Left ventricle myocardium superior (tissue), 1 donor: ENCODE measurements at regions not wholly inside any gene's neighbourhood (a gene's known extent, or its start where the extent isn't known, plus 50 kb on each side); places are given as distances from the start of the nearest gene placed in this dataset.

Source experiments
- ATAC-seq: fragments of 200-7000 bp; cut with Tn5 transposase; one replicate; pipeline ENCODE4 v1.9.1; 2020; ENCODE audit warnings: mild to moderate bottlenecking, moderate library complexity
- DNase-seq: peaks from one replicate; pipeline ENCODE4 v3.0.0-alpha.2; 2020
- intact Hi-C: fragments of 100-400 bp; cut with micrococcal nuclease; formaldehyde crosslinking; loops from one replicate; pipeline ENCODE4 v1.11.0; 2022
- donor health status: DM: no; HTN: yes; CAD: no; lungs with severe emphysema.

DNA sequence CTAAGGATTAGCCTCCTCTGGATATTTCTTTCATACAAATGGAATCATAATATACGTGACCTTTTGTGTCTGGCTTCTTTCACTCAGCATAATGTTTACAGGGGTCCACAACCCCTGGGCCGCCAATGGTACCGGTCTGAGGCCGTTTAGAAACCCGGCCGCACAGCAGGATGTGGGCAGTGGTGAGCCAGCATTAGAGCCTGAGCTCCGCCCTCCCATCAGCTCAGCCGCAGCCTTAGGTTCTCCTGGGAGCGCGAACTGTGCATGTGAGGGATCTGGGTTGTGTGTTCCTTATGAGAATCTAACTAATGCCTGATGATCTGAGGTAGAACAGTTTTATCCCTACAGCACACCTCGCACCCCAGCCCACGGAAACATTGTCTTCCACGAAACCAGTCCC lies 229.7 kb downstream of the ICE1 start:
- ATAC-seq (no peak), DNase-seq (no peak)
- intact Hi-C loops = no loop called here

DNA sequence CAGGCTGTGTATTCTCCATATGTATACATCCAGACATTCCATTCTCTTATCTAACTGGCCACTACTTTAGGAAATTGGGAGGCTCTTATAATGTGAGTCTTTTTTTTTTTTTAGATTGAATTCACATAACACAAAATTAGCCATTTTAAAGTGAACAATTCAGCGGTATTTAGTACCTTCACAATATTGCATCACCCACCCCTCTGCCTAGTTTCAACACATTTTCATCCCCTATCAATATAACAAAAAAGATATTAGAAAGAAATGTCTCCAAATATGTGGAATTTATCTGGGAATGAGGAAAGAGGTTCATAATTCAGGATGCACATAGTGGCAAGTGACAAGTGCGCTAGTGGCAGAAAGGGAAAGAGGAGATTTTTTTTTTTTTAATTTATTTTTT lies 228.5 kb downstream of the ICE1 start:
- DNase-seq = no peak
- intact Hi-C loops = no loop called here
- no peak for ATAC-seq

DNA sequence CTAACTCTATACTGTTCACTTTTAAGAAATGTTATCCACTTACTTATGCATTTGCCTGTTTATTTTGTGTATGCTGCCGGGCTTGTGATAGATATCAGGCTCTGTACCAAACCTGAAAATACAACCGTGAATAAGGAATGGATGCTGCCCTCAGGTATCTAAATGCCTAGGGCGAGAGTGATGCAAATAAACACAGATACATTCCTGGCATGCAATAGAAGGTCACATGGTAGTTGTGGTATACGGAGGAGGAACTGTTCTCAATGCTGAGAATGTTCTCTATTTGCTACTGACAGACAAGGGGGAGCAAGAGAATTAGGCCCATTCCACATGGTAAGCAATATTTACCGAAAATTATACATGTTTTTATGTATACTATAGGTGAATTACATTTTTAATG lies 227.8 kb downstream of the ICE1 start:
- ATAC-seq (peak; percentile 48), DNase-seq (no peak)
- intact Hi-C loops = no loop called here

DNA sequence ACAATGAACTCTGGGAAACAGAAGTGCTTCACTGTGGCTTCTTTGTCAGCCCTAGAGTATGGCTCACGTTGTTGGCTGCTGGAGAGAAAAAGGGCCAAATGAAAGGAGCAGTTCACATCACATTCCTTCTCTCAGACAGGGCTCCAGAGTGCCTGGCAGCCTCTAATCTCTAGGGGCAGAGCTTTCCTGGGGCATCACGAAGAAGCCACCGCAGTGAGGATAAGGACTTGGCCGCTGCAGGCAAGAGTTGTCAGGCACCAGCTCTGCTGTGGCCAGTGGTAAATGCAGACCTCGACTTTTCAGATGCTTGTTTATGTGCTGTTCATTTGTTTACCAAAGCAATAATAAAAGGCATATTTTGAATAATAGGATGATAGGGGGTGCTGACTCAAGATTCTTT lies 227.2 kb downstream of the ICE1 start:
- ATAC-seq = peak; percentile 84
- intact Hi-C loops = no loop called here
- no peak for DNase-seq

DNA sequence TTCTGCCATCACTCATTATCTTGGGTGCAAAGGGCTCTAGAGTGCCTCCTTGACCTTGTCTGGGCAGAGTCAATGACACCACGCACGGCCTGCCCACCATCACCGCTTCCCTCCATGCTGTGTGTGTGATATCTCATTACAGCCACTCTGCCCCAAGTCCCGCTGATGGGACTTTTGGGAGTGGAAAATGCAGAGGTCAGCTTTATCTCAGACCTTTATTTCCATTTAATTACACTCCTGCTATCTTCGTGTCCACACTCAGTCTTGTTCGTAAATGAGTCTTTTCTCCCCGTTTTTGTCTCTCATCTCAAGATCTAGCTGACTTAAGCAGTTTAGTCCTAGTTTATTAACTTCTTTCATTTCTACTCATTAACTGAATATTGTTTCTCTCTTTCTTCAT lies 226.2 kb downstream of the ICE1 start:
- DNase-seq (no peak), ATAC-seq (no peak)
- intact Hi-C loops = no loop called here

DNA sequence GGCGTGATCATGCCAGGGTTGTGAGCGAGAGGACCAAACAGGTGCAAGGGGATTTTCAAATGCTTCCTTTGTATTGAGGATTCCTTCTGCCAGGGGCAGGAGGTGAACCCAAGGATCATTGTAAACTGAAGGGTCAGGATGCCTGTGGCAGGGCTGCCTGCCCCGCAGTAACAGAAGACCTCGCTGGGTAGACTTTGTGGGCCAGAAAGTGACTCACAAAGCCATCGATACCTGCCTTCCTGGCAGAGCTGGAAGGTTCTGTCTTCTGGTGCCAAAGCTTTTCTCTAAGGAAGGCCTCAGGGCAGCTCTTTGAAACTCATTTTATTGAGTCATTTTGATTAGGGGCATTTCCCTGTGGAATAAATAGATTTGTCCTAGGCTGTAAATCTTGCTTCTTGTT lies 223.4 kb downstream of the ICE1 start:
- DNase-seq (no peak), ATAC-seq (no peak)
- intact Hi-C loops = no loop called here

DNA sequence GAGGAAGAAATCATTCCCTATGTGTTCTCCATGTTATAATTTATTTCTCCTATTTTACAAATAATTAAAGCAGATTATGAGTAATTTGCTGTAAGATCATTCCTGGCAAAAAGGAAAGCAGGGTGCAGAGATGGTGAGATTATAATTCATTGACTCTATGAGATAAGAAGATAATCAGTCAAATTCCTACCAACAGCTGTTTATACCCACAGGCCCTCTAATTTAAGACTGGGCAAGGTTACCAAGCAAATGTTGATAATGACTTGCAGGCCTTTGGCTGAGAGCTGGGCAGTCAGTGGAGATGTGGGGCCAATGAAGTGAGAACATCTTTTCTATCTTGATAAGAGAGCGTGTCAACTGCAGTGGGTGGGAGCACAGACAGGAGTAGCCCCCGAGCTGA lies 222.7 kb downstream of the ICE1 start:
- DNase-seq (no peak), ATAC-seq (no peak)
- intact Hi-C loops = no loop called here

DNA sequence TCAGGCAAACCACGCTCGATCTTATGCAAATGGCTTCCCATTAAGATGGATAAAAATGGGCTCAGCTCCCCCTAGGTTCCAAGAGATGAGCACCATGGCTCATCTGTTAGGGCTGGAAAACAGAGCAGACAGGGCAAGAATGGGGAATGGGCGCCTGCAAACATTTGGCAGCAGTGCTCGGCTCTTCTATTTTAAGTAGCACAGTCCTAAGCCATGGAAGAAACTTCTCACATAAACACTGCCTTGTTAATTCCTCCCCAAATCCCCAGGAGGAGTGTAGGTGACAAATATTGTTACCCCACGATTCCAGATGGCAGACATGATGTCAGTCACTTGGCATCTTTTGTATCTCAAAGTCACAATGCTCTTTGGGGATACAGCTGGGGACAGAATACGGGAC lies 221.8 kb downstream of the ICE1 start:
- ATAC-seq = peak; percentile 69
- no peak for DNase-seq
- intact Hi-C loops = no loop called here

DNA sequence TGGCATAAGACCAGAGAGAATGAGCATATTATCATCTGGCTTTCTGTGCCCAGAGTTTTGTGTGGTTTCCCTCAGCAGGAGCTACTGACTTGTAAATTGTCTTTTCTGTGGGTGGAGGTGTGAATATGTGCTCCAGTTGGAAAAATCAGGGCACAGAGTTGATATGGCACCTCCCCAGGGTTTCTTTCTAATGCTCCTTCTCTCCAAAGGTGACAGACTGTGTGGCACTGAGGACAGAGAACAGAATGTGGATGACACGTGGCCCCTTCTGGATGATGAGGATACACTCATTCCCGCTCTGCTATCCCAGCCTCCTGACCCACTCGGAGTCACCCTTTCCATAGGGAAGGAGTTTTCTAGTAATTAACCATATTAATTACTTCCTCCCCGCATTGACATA lies 221.0 kb downstream of the ICE1 start:
- intact Hi-C loops = no loop called here
- ATAC-seq = peak; percentile 62

DNA sequence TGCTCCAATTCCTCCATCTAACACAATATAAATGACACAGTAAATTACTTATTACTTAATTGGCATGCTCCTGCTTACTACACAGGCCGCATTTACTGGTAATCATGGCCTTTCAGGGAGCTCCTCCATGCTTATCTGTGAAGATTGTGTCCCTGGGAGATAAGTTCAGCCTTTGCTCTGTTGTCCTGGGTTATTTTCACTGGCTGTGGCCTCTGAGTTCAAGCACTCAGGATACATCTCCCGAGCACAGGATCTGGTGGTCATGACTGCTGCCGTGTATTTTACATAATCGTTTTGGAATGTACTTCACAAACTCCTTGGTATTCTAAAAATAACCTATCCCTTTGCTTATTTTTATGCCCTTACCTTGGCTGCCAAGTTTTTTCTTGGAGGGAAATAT lies 215.7 kb downstream of the ICE1 start:
- ATAC-seq (peak; percentile 96), DNase-seq (no peak)
- intact Hi-C loops = no loop called here

More for the DNA sequence above, 221.0 kb downstream of the ICE1 start:
- no peak for DNase-seq

DNA sequence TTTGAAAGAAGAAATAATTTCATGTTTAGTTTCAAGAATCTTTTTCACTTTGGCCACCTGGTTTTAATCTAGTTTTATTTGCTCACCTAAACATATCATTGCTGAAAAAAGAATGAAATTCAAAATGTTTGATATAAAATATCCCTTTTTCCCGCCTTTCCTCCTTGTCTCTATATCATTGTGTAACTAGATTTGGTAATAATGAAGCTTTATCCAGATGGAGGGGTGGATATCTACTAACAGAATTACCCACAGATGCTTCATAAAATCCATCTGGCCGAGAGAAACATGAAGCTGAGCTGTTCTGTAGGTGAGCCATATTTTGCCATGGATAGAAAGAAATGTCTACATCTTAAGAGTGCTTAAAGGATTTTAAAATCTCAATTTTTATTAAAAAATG lies 214.7 kb downstream of the ICE1 start:
- no peak for DNase-seq
- intact Hi-C loops = no loop called here
- ATAC-seq = no peak

DNA sequence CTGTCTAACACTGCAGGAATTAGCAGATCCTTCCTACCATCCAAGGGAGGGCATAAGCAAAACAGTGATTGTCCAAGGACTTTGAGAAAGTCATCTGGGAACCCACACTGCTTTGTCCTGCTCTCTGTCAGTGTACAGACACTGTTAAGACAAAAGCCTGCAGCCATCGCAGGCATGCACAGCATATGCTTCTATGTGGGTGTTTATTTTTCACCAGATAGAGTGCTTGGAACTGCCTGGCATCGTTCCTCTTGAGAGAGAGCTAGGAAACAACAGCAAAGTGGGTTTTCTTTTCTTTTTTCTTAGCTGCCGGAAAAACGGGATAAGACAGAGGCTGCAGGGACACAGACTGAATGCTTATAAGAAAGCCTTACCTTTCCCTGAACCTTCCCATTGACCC lies 212.3 kb downstream of the ICE1 start:
- intact Hi-C loops = no loop called here
- ATAC-seq (no peak), DNase-seq (no peak)

DNA sequence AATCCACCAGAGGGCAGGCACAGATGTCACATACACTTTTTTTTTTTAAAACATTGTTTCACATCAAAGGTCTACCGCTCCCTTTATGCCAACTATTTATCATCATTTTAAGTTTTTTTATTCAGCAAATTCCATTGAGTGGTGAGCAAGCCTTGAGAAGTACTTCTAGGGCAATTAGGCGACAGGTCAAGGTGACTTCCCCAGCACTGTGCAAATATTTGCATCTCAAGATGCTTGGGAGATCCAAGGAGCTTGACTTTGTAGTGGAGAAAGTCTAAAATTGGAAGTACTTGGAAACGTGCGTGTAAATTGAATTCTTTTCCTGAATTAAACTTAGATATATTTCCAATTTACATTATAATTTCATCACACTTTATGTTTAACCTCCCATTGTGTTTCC lies 211.1 kb downstream of the ICE1 start:
- ATAC-seq = no peak
- intact Hi-C loops = no loop called here

DNA sequence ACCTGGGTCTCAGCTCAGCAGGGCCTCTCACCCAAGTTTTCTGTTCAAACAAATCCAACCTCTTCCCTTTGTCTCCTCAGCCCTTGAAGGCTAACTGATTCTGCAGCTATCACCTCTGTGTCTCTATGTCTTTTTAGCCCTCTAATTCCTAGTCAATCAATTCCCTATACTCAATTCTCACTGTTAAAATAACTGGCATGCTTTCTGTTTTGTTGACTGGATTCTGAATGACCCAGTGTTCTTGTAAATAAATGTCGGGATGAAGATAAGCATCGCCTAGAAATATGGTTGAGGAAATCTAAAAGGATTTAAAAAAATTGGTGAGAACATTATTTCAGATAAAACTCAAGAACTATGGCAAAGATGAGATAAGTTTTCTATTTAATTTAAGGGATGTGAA lies 210.2 kb downstream of the ICE1 start:
- ATAC-seq = no peak
- intact Hi-C loops = no loop called here
- DNase-seq = no peak

More for the DNA sequence above, 211.1 kb downstream of the ICE1 start:
- DNase-seq = no peak

DNA sequence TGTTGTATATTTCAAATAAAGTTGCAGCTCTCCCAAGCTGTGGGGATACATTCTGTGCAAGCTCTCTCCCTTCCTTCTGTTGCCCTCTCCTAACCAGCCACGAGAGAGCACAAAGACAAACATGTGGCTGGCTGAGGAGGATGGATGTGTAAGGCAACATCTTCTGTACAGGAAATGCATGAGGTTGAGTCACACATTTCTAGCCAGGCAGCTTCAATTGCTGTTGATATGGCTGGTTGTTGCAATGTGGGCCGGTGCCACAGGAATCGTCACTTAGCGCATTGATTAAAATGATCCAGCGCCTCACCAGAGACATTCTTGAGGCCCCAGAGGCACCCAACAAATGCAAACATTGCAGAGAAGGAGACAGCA lies 207.1 kb downstream of the ICE1 start:
- intact Hi-C loops = no loop called here
- ATAC-seq = no peak
- DNase-seq = no peak

DNA sequence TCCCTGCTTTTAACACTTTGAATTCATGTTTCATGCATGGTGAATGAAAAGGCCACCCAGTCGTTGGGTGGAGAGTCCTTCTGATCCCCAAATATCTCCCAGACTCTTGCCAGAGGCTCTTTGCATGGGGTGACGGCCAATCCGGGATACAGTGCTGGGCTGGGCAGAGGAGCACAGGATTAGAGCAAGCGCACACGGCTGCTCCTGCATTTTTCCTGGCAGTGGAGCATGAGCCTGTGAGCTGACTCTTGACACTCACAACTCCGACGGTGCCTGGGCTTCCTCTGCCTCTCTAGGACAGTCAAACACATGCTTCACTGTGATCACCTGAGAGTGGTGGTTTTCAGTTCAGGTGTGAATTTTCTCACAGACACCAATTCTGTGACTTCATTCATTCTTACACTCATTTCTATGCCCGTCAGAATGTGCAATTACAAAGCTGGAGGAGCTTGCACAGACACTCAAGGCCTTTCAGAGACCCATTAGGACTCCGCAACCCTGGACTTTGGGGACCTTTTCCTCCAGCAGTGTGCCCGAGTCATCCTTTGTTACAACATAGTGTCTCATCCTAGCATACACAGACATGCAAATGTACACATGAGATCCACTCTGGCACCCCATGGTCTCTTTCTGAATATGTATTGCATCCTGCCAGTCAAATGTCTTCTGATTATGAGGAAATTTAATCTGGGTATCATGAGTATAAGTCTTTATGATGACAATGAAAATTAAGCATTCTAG lies 206.6 kb downstream of the ICE1 start:
- DNase-seq (no peak), ATAC-seq (peak; percentile 51)
- intact Hi-C loops = no loop called here

DNA sequence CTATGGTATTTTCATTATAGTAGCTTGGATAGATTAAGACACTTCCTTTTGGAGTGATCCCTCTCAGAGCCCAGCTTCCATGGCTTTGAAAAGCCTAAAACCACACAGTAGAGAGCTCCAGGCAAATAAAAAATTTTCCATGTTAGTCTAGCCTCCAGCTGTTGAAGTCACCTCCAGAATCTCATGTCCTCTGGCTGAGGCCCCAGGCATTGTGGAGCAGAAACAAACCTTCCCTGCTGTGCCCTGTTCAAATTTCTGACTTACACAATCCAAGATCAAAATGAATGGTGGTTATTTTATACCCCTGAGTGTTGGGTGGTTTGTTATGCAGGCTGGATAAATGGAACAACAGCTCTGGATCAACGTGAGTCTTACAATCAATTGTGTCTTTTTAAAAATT lies 203.9 kb downstream of the ICE1 start:
- ATAC-seq (peak; percentile 74), DNase-seq (no peak)
- intact Hi-C loops = no loop called here

DNA sequence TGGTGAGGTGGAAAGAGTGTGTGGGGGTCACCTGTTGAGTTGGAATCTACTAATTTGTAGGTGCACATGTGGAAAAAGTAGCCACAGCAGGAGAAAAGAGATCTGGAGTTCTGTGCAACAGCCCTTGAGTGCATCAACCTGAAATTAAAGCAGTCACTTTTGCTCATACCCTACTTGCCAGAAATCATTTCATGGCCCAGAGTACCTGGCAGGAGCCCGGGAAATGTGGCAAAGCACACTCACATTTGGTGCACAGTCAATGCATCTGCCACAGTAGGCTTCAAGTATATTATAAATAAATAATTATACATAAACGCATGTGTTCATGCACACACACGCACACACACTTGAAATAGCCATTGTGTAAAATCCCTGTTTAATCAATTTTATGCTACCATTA lies 203.0 kb downstream of the ICE1 start:
- ATAC-seq = no peak
- intact Hi-C loops = no loop called here
- DNase-seq = no peak

DNA sequence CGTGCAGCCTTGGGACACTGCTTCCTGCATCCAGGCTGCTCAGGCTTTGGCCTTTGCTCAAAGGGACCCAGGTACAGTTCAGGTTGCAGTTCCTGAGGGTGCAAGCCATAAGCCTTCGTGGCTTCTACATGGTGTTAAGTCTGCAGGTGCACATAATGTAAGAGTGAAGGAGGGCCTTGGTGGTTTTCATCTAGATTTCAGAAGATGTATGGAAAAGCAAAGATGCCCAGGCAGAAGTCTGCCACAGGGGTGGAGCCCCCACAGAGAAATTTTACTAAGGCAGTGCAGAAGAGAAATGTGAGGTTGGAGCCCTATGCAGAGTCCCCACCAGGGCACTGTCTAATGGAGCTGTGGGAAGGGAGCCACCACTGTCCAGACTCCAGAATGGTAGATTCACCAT lies 200.9 kb downstream of the ICE1 start:
- intact Hi-C loops = no loop called here
- ATAC-seq = no peak
- no peak for DNase-seq

DNA sequence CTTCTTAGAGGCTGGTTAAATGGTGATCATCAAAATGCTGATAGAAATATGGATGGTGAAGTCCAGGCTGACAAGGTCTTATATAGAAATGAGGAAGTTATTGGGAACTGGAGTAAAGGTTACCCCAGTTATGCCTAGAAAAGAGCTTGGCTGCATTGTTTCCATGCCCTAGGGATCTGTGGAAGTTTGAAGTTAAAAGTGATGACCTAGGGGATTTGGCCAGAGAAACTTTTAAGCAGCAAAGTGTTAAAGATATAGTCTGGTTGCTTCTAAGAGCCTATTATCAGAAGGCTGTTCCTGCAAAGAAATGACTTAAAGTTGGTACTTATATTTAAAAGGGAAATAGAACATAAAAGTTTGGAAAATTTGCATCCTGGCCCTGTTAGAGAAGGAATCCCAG lies 200.3 kb downstream of the ICE1 start:
- intact Hi-C loops = no loop called here
- no peak for ATAC-seq
- DNase-seq = no peak

DNA sequence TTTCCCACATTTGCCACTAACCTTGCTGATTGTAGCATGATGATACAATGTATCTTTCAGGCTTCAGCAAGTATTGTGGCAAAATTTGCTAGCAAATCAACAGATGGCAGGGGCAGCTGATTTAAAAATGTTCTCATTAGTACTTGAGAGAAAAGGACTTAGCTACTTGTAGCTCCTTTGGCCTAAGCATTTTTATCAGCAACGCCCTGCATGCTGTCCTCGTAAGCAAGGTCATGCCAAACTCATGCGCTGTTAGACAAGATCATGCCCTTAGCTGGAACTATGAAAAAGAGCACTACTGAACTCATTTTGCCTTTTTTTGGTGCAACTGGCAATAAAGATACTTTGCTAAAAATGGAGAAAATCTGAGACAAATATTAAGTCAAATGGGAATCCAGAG lies 197.1 kb downstream of the ICE1 start:
- DNase-seq (no peak), ATAC-seq (peak; percentile 87)
- intact Hi-C loops = no loop called here

DNA sequence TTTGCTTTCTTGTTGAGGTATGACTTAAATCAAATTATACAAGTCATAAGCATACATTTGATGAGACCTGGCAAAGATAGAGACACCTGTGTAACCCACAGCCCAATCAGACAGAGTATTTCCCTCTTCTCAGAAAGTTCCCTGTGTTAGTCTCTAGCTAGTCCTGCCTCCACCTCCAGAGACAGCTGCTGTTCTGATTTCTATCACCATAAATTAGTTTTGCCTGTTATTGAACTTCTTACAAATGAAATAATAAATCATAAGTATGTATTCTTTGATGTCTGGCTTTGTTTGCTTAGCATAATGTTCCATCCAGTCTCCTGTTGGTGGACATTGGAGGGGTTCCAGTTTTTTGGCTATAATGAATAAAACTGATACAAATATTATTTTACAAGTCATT lies 194.5 kb downstream of the ICE1 start:
- intact Hi-C loops = no loop called here
- no peak for DNase-seq

More for the DNA sequence above, 194.5 kb downstream of the ICE1 start:
- no peak for ATAC-seq
